CD4-positive, alpha-beta T cell treated with Interleukin-12 subunit alpha and Interleukin-12 subunit beta, for 1 hour (primary cell): ENCODE measurements at regions not wholly inside any gene's neighbourhood (a gene's known extent, or its start where the extent isn't known, plus 50 kb on each side); places are given as distances from the start of the nearest gene placed in this dataset.
"Not testable (repeated sequence)": the region's sequence is repeated elsewhere in the genome, so short reads cannot be mapped to it uniquely, and the experiment has no call there.

Experiments used
- DNase-seq: peaks from one replicate; pipeline ENCODE4 v3.0.0-alpha.2; 2020

- DNase-seq = no peak
Measured at GRCh38 chr5:138702166-138703077, 50.8 kb upstream of the CTNNA1 start.

GRCh38 chr5:138701678-138702077, 51.5 kb upstream of the CTNNA1 start:
- no peak for DNase-seq

DNA sequence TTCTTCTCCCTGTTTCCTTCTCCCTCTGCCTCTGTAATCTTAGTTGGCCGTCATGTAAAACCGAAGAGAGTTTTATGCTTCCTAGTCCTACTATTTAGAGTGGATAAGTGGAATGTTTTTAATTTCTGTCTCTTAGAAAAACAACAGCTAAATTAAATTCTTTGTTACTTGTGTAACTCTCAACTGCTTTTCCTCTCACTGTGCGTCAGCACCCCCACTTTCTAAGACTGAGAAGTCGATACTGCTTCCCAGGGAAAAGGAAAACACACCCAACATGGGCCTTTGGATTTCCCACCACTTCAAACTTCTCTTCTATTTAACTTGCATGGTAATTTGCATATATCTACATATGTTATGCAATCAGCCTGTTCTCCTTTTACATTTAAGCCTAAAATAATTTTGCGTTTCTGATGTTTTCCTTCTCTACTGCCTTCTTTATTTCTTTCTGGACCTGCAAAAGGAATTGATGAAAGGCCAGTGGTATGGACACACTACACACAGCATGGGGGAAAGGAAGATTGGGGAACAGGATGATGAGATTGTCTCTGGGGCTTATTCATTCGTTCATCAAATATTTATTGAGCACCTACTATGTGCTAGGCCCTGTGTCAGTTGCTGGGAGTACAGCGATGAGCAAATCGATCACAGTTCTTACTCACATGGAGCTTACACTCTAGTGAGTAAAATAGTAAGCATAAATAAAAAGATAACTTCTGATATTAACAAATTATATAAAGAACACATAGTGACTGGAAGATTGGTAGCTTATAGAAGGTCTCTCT, 52.5 kb upstream of the CTNNA1 start:
- no peak for DNase-seq

DNA sequence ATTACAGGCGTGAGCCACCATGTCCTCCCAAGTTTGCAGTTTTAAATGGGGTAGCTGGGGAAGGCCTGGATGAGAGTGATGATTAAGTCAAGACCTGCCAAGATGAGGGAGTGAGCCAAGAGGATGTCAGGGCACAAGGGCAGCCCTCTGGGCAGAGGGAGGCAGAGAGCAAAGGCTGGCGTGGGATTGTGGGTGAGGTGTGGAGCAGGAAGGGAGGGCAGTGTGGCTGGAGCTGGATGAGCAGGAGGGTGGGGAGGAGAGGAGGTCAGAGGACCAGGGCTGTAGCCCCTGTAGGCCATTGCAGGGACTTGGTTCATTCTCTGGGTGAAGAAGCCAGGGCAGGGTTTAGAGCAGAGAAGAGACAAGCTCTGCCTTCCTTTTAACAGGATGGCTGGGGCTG, 53.7 kb upstream of the CTNNA1 start:
- no peak for DNase-seq

DNA sequence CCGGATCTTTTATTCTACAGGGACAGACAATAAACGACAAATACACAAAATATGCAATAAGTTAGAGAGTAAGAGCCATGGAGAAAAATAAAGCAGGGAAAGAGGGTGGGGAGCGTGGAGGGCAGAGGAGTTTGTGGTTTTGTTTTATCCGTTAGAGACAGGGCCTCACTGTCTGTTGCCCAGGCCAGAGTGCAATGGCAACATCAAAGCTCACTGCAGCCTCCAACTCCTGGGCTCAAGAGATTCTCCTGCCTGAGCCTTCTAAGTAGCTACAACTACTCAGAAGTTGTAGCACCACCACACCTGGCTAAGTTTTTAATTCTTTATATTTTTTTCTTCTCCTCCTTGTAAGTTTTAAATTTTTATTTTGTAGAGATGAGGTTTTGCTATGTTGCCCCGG, 54.5 kb upstream of the CTNNA1 start:
- no peak for DNase-seq

GRCh38 chr5:138697720-138698360, 55.4 kb upstream of the CTNNA1 start:
- DNase-seq = no peak

GRCh38 chr5:138696501-138696900, 56.7 kb upstream of the CTNNA1 start:
- no peak for DNase-seq

GRCh38 chr5:138695781-138696180, 57.4 kb upstream of the CTNNA1 start:
- DNase-seq = no peak

DNA sequence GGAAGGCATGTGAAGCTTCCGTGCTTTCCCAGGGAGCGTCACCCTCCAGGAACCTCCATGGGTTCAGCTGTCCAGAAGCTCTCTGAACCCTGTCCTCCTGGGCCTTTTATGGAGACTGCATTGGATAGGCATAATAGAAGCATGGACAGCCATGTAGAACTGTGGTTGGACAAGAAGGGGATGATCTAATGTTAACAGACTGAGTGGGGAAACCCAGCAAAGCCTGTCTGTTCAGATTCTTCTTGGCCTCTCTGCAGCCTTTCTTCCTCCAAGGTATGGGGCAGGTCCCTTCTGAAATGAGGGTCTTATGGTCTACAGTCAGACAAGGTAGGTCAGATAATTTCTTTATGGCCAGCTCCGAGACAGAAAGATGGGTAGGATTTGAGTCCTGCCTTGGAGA, 59.1 kb upstream of the CTNNA1 start:
- no peak for DNase-seq

- DNase-seq = no peak
Measured at GRCh38 chr5:138692370-138692769, 60.9 kb upstream of the CTNNA1 start.

DNA sequence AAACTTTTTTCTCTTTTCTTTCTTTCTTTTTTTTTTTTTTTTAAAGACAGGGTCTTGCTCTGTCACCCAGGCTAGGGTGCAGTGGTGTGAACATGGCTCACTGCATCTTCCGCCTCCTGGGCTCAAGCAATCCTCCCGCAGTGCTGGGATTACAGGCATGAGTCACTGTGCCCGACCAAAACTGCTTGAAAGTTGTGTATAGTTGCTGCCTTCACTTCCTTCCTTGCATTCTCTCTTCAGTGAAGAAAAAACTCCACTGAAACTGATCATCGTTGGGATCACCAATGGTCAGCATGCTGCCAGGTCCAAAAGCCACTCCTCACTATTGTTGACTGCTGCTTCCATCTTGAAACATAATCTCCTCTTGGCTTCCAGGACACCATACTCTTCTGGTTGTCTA, 66.6 kb upstream of the CTNNA1 start:
- no peak for DNase-seq

DNA sequence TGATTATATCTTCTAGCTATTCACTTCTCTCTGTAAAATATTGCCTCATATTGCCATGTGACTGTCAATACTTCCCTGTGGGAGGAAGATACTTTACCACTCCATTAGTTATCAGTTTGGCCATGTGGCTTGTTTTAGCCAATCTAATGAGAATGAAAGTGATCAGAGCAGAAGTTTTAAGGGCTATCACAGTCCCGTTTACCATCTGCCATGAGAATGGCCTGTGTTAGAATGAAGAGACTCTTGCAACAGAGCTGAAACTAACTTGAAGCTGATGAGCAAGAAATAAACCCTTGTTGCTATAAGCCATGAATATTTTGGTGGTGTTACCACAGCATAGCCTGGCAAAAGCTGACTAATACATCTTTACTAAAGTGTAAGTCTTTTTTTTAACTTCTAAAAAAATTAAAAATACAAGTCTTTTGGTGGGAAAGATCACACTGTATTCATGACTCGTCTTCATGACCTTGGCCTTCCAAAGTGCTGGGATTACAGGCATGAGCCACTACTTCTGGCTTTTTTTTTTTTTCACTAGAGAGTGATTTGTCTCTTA, 68.0 kb upstream of the CTNNA1 start:
- DNase-seq = no peak

GRCh38 chr5:138682462-138682861, 70.8 kb upstream of the CTNNA1 start:
- DNase-seq = not testable (repeated sequence)

DNA sequence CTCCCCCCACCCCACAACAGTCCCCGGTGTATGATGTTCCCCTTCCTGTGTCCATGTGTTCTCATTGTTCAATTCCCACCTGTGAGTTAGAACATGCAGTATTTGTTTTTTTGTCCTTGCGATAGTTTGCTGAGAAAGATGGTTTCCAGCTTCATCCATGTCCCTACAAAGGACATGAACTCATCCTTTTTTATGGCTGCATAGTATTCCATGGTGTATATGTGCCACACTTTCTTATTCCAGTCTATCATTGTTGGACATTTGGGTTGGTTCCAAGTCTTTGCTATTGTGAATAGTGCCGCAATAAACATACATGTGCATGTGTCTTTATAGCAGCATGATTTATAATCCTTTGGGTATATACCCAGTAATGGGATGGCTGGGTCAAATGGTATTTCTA, 74.4 kb upstream of the CTNNA1 start:
- not testable (repeated sequence) for DNase-seq

GRCh38 chr5:138677782-138678181, 75.4 kb upstream of the CTNNA1 start:
- DNase-seq = no peak

GRCh38 chr5:138676556-138677193, 76.5 kb upstream of the CTNNA1 start:
- DNase-seq = no peak

DNA sequence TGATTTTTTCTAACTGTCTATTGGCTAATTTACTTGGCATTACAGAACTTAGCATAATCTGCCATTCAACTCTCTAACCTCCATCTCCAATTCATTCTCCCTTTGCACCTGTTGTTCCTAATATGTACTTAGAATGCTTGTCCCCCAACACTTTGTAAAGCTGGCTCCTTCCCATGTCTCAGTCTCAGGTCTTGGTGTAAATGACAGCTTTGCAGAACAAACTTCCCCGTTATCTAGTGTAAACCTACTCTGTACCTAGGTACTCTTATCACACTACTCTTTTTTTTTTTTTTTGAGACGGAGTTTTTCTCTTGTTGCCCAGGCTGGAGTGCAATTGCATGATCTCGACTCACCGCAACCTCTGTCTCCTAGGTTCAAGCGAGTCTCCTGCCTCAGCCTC, 77.2 kb upstream of the CTNNA1 start:
- no peak for DNase-seq

DNA sequence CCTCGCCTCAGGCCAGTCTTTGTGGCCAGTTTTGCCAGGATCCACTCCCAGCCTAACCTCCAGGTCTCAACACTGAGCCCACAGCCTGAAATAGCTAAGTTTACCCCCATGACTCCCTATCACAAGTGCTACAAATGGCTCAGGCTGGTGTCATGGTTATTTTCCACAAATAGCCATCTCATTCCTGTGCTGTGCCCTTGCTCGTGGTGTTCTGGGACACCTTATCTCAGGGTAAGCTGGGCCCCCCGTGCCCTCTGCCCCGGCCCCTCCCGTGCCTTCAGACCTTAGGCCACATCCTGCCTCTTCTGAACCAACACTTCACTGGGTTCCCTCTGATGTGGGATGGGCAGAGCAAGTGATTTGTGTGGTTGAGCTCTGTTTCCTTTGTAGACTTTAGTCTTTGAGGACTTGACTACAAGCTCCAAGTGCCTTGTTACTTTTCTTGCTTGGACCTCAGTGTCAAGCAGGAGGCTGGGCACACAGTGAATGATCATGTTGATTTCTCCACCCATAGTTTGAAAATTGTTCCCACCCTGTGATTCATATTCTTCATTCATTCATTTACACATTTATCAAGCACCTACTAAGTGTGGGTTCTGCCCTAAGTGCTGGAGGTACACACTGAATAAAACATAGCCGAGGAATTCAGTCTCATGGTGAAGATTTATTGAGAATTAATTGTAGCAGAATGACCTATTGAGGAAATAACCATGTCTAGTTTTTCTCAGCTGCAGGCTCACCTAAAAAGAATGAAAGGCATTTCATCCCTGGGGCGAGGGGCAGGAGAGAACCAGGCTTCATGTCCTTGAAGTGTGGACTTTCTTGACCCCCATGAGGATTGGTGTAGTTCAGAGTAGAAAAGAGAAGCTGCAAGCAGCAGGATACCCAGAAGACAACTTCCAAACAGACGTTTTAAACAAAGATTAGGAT, 84.5 kb upstream of the CTNNA1 start:
- DNase-seq = peak; percentile 47

- not testable (repeated sequence) for DNase-seq
Measured at GRCh38 chr5:138667782-138668331, 85.4 kb upstream of the CTNNA1 start.

DNA sequence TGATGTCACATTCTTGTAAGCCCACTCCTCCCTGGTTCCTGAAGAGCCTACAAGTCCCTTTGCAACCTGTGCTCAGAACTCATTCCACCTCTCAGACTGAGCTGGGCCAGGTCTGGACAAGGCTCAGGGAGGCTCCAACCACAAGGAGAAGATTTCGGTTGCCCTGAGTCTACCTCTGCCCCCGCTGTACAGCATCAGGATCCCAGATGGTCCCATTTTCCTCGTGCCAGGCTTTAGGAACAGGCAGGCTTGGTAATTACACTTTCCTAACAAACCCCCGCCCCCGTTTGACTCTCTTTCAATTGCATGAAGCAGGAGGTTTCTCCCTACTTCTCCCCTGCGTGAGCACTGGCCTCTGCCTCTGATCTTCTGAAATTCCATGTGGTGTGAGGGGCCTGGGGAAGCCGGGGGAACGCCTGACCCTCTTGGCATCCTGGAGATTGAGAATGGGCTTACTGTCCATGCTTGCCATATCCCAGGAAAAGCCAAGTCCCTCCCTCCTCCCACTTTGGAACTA, 86.9 kb upstream of the CTNNA1 start:
- DNase-seq = no peak

- no peak for DNase-seq
Measured at GRCh38 chr5:138665261-138665660, 88.0 kb upstream of the CTNNA1 start.
